Choroid plexus epithelial cell (primary cell): ENCODE measurements at regions not wholly inside any gene's neighbourhood (a gene's known extent, or its start where the extent isn't known, plus 50 kb on each side); places are given as distances from the start of the nearest gene placed in this dataset.

Experiments
- DNase-seq: peaks from one replicate; pipeline ENCODE4 v3.0.0-alpha.2; 2010; ENCODE audit warnings: low read depth
- H3K4me3 ChIP-seq: 2 replicates; pipeline ENCODE4 v1.5.1; 2011; ENCODE audit warnings: low read depth, mild to moderate bottlenecking, control low read depth, low read length, moderate library complexity
- TF ChIP-seq, protein P1 (sequence below): conservative IDR thresholded peaks from 2 replicates; pipeline ENCODE4 v1.5.1; 2011; ENCODE audit warnings: low read depth, mild to moderate bottlenecking, control low read depth, inconsistent platforms, low read length, moderate library complexity

DNA sequence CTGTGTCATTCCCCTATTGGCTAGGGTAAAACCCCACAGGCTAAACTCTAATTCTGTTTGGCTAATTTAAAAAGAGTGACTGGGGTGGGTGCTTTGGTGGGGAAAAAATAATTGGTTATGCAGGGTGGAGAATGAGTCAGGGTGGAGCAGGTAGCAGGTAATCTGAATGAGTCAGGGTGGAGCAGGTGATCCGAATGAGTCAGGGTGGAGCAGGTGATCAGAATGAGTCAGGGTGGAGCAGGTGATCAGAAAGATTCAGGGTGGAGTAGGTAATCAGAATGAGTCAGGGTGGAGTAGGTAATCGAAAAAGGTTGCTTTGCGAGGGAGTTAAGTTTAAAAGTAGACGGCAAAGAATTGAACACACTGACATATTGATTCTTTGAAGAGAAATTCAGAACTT is 1218.8 kb upstream of the ATXN8OS start:
- TF ChIP-seq, protein P1, sequence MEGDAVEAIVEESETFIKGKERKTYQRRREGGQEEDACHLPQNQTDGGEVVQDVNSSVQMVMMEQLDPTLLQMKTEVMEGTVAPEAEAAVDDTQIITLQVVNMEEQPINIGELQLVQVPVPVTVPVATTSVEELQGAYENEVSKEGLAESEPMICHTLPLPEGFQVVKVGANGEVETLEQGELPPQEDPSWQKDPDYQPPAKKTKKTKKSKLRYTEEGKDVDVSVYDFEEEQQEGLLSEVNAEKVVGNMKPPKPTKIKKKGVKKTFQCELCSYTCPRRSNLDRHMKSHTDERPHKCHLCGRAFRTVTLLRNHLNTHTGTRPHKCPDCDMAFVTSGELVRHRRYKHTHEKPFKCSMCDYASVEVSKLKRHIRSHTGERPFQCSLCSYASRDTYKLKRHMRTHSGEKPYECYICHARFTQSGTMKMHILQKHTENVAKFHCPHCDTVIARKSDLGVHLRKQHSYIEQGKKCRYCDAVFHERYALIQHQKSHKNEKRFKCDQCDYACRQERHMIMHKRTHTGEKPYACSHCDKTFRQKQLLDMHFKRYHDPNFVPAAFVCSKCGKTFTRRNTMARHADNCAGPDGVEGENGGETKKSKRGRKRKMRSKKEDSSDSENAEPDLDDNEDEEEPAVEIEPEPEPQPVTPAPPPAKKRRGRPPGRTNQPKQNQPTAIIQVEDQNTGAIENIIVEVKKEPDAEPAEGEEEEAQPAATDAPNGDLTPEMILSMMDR: no peak
- no peak for DNase-seq
- no peak overlapping the region for H3K4me3 ChIP-seq

DNA sequence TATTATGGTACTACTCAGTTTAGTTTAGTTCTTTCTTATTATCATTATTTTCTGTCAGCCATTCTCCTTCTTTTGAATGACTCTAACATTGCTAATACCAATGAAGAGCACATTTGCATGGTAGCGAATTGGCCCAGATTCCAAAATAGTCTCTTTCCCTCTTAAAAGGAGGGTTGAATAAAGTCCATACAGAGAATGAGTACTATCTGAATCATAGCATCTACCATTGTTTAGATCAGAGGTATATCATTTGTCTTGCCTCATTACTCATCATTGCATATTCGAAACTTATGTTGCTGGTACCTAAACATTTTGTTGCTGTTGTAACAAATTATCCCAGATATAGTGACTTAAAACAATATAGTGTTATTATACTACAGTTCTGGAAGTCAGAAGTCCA is 1235.3 kb upstream of the ATXN8OS start:
- TF ChIP-seq, protein P1: no peak
- no peak for DNase-seq
- no peak overlapping the region for H3K4me3 ChIP-seq

DNA sequence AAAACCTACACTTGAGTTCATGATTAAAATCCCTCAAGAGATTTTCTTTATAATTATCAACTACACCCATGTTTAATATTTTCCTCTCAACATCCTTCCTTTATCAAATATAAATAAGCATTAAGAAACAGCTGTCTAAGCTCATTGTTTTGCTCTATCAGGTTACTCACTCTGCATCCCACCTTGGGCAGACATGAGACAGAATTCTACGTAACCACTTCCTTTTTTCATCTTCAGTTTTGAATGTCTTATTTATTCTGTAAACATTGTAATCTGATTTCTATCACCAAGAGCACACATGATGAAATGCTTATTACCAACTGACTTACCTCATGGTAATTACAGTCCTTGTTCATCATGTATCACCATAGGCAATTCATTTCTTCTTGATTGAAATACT is 1256.6 kb upstream of the ATXN8OS start:
- no peak for DNase-seq
- TF ChIP-seq, protein P1: no peak
- H3K4me3 ChIP-seq: no peak overlapping the region

- no peak overlapping the region for H3K4me3 ChIP-seq
- peak; percentile 5 for DNase-seq
- TF ChIP-seq, protein P1: no peak
Observed at GRCh38 chr13:68850160-68850559, 1257.5 kb upstream of the ATXN8OS start.

DNA sequence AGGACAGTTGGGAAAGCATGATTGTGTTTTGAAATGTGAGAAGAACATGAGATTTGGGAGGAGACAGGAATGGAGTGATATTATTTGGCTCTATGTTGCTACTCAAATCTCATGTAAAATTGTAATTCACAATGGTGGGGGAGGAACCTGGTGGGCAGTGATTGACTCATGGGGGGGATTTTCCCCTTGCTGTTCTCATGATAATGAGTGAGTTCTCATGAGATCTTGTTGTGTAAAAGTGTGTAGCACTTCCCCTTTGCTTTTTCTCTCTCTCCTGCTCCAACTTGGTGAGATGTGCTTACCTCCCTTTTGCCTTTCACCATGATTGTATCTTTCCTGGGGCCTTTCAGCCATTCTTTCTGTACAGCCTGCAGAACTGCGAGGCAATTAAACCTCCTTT is 1261.0 kb upstream of the ATXN8OS start:
- no peak for DNase-seq
- TF ChIP-seq, protein P1: no peak
- H3K4me3 ChIP-seq: no peak overlapping the region

GRCh38 chr13:68834375-68834774 is 1273.3 kb upstream of the ATXN8OS start:
- TF ChIP-seq, protein P1: no peak
- no peak for DNase-seq
- H3K4me3 ChIP-seq: no peak overlapping the region

DNA sequence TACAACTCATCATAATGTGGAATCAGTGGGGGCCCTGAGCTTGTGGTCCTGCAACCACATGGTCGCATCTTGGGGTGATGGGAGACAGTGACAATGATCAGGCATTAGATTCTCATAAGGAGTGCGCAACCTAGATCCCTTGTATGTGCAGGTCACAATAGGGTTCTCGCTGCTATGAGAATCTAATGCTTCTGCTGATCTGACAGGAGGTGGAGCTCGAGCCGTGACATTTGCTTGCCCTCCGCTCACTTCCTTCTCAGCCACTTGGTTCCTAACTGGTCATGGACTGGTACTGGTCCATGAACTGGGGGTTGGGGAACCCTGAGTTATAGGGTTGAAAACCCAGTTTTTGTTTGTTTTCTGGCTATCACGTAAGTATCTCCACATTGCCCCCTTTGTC is 1290.9 kb upstream of the ATXN8OS start:
- TF ChIP-seq, protein P1: no peak
- H3K4me3 ChIP-seq: no peak overlapping the region
- DNase-seq: no peak
